Ovary (tissue), 3 donors: ENCODE measurements at regions not wholly inside any gene's neighbourhood (a gene's known extent, or its start where the extent isn't known, plus 50 kb on each side); places are given as distances from the start of the nearest gene placed in this dataset.

Source experiments
- POLR2A ChIP-seq: fragments of 450-650 bp; IDR thresholded peaks from one replicate; pipeline ENCODE4 v1.6.1; 2017; ENCODE audit warnings: antibody characterized with exemption, mild to moderate bottlenecking, moderate library complexity
- TF ChIP-seq, protein P1 (sequence below), 3 donors: fragments of 450-650 bp in 2 of 3; fragments of 200-600 bp in 1 of 3; IDR thresholded peaks; one replicate each; pipeline versions ENCODE4 v1.5.1 to v1.8.0; 2016 to 2022; ENCODE audit warnings: antibody characterized with exemption in 3 of 3, mild to moderate bottlenecking in 1 of 3
- donor health status: DM: no; HTN: no; CAD: no.

DNA sequence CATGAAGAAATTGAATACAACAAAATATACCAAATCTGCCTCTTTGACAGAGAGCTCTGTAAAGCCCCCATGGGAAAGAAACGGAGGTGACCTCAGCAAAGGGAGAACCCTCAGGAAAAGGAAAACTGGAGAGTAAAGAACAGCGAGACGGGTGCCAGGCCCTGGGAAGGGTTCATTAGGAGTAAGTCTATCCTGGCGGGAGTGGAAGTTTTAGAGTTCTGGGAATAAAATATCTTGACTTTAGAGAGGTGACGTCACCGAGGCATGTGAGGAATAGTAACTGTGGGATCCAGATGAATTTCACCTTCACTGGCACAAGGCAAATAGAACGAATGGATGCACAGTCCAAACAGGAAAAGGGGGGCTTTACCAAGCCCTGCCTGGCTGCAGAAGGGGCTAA lies 362.8 kb upstream of the IGFBP3 start:
- TF ChIP-seq, protein P1, sequence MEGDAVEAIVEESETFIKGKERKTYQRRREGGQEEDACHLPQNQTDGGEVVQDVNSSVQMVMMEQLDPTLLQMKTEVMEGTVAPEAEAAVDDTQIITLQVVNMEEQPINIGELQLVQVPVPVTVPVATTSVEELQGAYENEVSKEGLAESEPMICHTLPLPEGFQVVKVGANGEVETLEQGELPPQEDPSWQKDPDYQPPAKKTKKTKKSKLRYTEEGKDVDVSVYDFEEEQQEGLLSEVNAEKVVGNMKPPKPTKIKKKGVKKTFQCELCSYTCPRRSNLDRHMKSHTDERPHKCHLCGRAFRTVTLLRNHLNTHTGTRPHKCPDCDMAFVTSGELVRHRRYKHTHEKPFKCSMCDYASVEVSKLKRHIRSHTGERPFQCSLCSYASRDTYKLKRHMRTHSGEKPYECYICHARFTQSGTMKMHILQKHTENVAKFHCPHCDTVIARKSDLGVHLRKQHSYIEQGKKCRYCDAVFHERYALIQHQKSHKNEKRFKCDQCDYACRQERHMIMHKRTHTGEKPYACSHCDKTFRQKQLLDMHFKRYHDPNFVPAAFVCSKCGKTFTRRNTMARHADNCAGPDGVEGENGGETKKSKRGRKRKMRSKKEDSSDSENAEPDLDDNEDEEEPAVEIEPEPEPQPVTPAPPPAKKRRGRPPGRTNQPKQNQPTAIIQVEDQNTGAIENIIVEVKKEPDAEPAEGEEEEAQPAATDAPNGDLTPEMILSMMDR (IDR thresholded peaks at IDR 0.05), result no peak
- TF ChIP-seq POLR2A, result no peak
